ENCODE measurements at regions not wholly inside any gene's neighbourhood (a gene's known extent, or its start where the extent isn't known, plus 50 kb on each side); places are given as distances from the start of the nearest gene placed in this dataset.

- ATAC-seq (no peak), DNase-seq (ENCODE audit: low spot score) (no peak)
These were observed 364.0 kb downstream of the TMA16 start for GRCh38 chr4:163858515-163858914.

GRCh38 chr4:163863082-163863481, 368.6 kb downstream of the TMA16 start:
- DNase-seq (ENCODE audit: low spot score) (no peak), ATAC-seq (no peak)

- ATAC-seq (no peak), DNase-seq (ENCODE audit: low spot score) (no peak)
These were observed 370.5 kb downstream of the TMA16 start for GRCh38 chr4:163865010-163865409.

- DNase-seq (ENCODE audit: low spot score) (no peak), ATAC-seq (no peak)
These were observed 372.3 kb downstream of the TMA16 start for GRCh38 chr4:163866728-163867315.

GRCh38 chr4:163868445-163868844, 374.0 kb downstream of the TMA16 start:
- ATAC-seq, result no peak
- DNase-seq (ENCODE audit: low spot score), result no peak

- ATAC-seq, result no peak
- DNase-seq (ENCODE audit: low spot score), result no peak
These were observed 376.6 kb downstream of the TMA16 start for GRCh38 chr4:163871078-163871477.

- DNase-seq (ENCODE audit: low spot score), result no peak
- no peak for ATAC-seq
These were observed 380.8 kb downstream of the TMA16 start for GRCh38 chr4:163875327-163875726.

- DNase-seq (ENCODE audit: low spot score), result no peak
- ATAC-seq, result no peak
These were observed 384.0 kb downstream of the TMA16 start for GRCh38 chr4:163878336-163879121.

- DNase-seq (ENCODE audit: low spot score) (no peak), ATAC-seq (no peak)
These were observed 397.9 kb downstream of the TMA16 start for GRCh38 chr4:163892417-163892816.

GRCh38 chr4:163895378-163896005, 401.0 kb downstream of the TMA16 start:
- DNase-seq (ENCODE audit: low spot score), result no peak
- no peak for ATAC-seq

GRCh38 chr4:163901319-163901718, 406.8 kb downstream of the TMA16 start:
- ATAC-seq, result no peak
- no peak for DNase-seq (ENCODE audit: low spot score)

- ATAC-seq (no peak), DNase-seq (ENCODE audit: low spot score) (no peak)
These were observed 407.9 kb downstream of the TMA16 start for GRCh38 chr4:163902417-163902816.

GRCh38 chr4:163911891-163912290, 417.4 kb downstream of the TMA16 start:
- ATAC-seq, result no peak
- no peak for DNase-seq (ENCODE audit: low spot score)

GRCh38 chr4:163913571-163913970, 419.1 kb downstream of the TMA16 start:
- ATAC-seq (no peak), DNase-seq (ENCODE audit: low spot score) (no peak)

- no peak for ATAC-seq
- DNase-seq (ENCODE audit: low spot score), result no peak
These were observed 421.4 kb downstream of the TMA16 start for GRCh38 chr4:163915896-163916295.

- ATAC-seq (no peak), DNase-seq (ENCODE audit: low spot score) (no peak)
These were observed 425.9 kb downstream of the TMA16 start for GRCh38 chr4:163920426-163920825.

GRCh38 chr4:163922302-163922701, 427.8 kb downstream of the TMA16 start:
- ATAC-seq, result no peak
- DNase-seq (ENCODE audit: low spot score), result no peak

GRCh38 chr4:163923092-163923491, 428.6 kb downstream of the TMA16 start:
- ATAC-seq, result no peak
- DNase-seq (ENCODE audit: low spot score), result no peak

GRCh38 chr4:163930086-163930485, 435.6 kb downstream of the TMA16 start:
- DNase-seq (ENCODE audit: low spot score), result no peak
- ATAC-seq, result no peak

GRCh38 chr4:163932504-163932903, 438.0 kb downstream of the TMA16 start:
- no peak for ATAC-seq

GRCh38 chr4:163939597-163939996, 445.1 kb downstream of the TMA16 start:
- DNase-seq (ENCODE audit: low spot score) (no peak), ATAC-seq (no peak)

More at GRCh38 chr4:163932504-163932903, 438.0 kb downstream of the TMA16 start:
- no peak for DNase-seq (ENCODE audit: low spot score)

GRCh38 chr4:163941221-163941905, 446.9 kb downstream of the TMA16 start:
- no peak for DNase-seq (ENCODE audit: low spot score)

More at GRCh38 chr4:163941221-163941905, 446.9 kb downstream of the TMA16 start:
- no peak for ATAC-seq

All from left lobe of liver (tissue), 2 donors.